B cell (primary cell): ENCODE measurements at regions not wholly inside any gene's neighbourhood (a gene's known extent, or its start where the extent isn't known, plus 50 kb on each side); places are given as distances from the start of the nearest gene placed in this dataset.

ENCODE experiments used
- CTCF ChIP-seq: fragments of 200-600 bp; IDR thresholded peaks from one replicate; pipeline ENCODE4 v1.8.0; 2022; ENCODE audit warnings: antibody characterized with exemption, mild to moderate bottlenecking
- EZH2 ChIP-seq: IDR thresholded peaks from 2 replicates; pipeline ENCODE4 v1.6.1; 2012; ENCODE audit warnings: borderline replicate concordance, low read depth, mild to moderate bottlenecking, moderate library complexity, low read length; ENCODE audit not compliant: insufficient read depth, poor library complexity, severe bottlenecking

- TF ChIP-seq CTCF (no peak), EZH2 (no peak)
Observed at GRCh38 chr6:170132011-170132521, 158.8 kb downstream of the DLL1 start.
